ENCODE measurements at regions not wholly inside any gene's neighbourhood (a gene's known extent, or its start where the extent isn't known, plus 50 kb on each side); places are given as distances from the start of the nearest gene placed in this dataset.
A peak's percentile ranks its signal among the peaks of the same experiment; 100 is the strongest.
"Not testable (repeated sequence)": the region's sequence is repeated elsewhere in the genome, so short reads cannot be mapped to it uniquely, and the experiment has no call there.

DNA sequence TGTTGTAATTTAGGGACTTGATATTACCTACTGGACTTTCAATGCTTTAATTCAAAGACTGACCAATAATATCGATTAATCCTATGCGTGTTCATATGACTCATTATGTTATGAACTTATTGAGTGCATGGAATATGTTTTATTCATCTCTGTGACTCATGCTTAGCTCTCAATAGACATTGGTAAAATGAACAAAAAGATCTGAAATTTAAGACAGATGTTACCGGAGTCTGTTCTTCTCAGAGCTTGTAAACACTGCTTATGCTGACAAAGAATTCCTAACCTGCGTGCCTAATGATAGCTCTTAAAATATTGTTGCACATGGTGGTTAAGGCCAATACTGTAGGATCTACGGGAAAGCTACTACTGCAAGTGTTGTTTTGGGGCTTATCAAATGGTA, 131.5 kb upstream of the ACBD5 start:
- H3K9me3 ChIP-seq: no peaks in the 10 kb centered on the region
- 86 to 95% methylated on average over 5 of the region's 5 CpGs for WGBS, 2 donors
- no peak overlapping the region for H3K27ac ChIP-seq
- no peaks in the 10 kb centered on the region for H3K27me3 ChIP-seq
- TF ChIP-seq POLR2A (IDR thresholded peaks at IDR 0.05): no peak
- TF ChIP-seq EP300 (IDR thresholded peaks at IDR 0.05): no peak
- no peak for TF ChIP-seq POLR2AphosphoS5 (IDR thresholded peaks at IDR 0.05)
- TF ChIP-seq, protein P1, sequence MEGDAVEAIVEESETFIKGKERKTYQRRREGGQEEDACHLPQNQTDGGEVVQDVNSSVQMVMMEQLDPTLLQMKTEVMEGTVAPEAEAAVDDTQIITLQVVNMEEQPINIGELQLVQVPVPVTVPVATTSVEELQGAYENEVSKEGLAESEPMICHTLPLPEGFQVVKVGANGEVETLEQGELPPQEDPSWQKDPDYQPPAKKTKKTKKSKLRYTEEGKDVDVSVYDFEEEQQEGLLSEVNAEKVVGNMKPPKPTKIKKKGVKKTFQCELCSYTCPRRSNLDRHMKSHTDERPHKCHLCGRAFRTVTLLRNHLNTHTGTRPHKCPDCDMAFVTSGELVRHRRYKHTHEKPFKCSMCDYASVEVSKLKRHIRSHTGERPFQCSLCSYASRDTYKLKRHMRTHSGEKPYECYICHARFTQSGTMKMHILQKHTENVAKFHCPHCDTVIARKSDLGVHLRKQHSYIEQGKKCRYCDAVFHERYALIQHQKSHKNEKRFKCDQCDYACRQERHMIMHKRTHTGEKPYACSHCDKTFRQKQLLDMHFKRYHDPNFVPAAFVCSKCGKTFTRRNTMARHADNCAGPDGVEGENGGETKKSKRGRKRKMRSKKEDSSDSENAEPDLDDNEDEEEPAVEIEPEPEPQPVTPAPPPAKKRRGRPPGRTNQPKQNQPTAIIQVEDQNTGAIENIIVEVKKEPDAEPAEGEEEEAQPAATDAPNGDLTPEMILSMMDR (IDR thresholded peaks at IDR 0.05): no peak
- ATAC-seq (ENCODE audit: low FRiP score in 2 of 2) (no peak), DNase-seq (no peak)
- no peaks in the 10 kb centered on the region for H3K36me3 ChIP-seq
- H3K4me1 ChIP-seq: no peaks in the 10 kb centered on the region
- H3K4me3 ChIP-seq: no peak overlapping the region

DNA sequence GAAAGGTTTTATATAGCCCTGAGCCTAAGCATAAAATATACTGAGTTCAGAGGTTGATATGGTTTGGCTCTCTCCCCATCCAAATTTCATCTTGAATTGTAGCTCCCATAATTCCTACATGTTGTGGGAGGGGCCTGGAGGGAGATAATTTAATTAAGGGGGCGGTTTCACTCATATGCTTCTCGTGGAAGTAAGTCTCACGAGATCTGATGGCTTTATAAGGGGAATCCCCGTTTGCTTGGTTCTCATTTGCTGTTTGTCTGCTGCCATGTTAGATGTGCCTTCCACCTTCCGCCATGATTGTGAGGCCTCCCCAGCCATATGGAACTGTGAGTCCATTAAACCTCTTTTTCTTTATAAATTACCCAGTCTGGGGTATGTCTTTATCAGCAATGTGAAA, 130.8 kb upstream of the ACBD5 start:
- H3K27me3 ChIP-seq; H3K36me3 ChIP-seq; H3K4me3 ChIP-seq; H3K4me1 ChIP-seq; H3K27ac ChIP-seq; H3K9me3 ChIP-seq; DNase-seq; ATAC-seq (ENCODE audit: low FRiP score in 2 of 2): not testable (repeated sequence)
- 87 to 93% methylated on average over 5 of the region's 5 CpGs for WGBS, 2 donors

DNA sequence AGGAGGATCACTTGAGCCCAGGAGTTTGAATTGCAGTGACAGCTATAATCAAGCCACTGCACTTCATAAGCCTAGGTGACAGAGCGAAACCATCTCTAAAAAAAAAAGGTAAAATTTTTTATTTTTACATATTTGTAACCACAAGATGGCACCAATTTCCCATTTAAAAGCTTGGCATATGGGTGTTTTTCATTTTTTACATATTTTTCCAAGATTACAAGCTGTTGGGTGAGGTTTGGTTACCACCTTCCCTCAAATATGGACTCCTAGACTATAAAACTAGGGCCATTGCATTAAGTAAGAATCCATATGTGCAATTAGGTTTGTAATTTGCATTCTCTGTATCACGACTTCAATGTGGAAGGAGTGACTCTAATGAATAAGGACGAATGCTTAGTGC, 129.3 kb upstream of the ACBD5 start:
- no peak for ATAC-seq (ENCODE audit: low FRiP score in 2 of 2)
- Histone ChIP-seq H3K9me3 (no peaks in the 10 kb centered on the region), H3K27me3 (no peaks in the 10 kb centered on the region), H3K4me1 (no peaks in the 10 kb centered on the region), H3K4me3 (no peak overlapping the region), H3K36me3 (no peaks in the 10 kb centered on the region), H3K27ac (no peak overlapping the region)
- no peak for DNase-seq
- 74 to 87% methylated on average over 3 of the region's 3 CpGs for WGBS, 2 donors
- no peak for TF ChIP-seq POLR2A (IDR thresholded peaks at IDR 0.05)
- TF ChIP-seq, protein P1 (IDR thresholded peaks at IDR 0.05): no peak
- no peak for TF ChIP-seq POLR2AphosphoS5 (IDR thresholded peaks at IDR 0.05)
- no peak for TF ChIP-seq EP300 (IDR thresholded peaks at IDR 0.05)

DNA sequence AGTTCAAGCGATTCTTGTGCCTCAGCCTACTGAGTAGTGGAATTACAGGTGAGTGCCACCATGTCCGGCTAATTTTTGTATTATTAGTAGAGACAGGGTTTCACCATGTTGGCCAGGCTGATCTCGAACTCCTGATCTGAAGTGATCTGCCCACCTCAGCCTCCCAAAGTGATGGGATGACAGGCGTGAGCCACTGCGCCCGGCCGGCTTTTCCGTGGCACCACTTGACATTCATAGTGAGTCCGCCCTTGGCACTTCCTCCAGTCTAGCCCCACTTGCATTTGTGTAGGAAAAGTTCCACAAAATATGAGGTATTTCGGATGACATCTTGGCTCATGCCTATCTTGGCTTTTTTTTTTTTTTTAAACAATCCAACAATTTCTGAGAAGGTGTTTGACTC, 128.1 kb upstream of the ACBD5 start:
- H3K27me3 ChIP-seq: no peaks in the 10 kb centered on the region
- no peak for TF ChIP-seq POLR2A (IDR thresholded peaks at IDR 0.05)
- no peak overlapping the region for H3K27ac ChIP-seq
- H3K9me3 ChIP-seq: no peaks in the 10 kb centered on the region
- 89 to 94% methylated on average over 9 to 10 of the region's 10 CpGs for WGBS, 2 donors
- H3K4me3 ChIP-seq: no peak overlapping the region
- ATAC-seq (ENCODE audit: low FRiP score in 2 of 2) (no peak), DNase-seq (peak in 1 of 2 donors; percentile 56)
- no peaks in the 10 kb centered on the region for H3K36me3 ChIP-seq
- H3K4me1 ChIP-seq: no peaks in the 10 kb centered on the region

DNA sequence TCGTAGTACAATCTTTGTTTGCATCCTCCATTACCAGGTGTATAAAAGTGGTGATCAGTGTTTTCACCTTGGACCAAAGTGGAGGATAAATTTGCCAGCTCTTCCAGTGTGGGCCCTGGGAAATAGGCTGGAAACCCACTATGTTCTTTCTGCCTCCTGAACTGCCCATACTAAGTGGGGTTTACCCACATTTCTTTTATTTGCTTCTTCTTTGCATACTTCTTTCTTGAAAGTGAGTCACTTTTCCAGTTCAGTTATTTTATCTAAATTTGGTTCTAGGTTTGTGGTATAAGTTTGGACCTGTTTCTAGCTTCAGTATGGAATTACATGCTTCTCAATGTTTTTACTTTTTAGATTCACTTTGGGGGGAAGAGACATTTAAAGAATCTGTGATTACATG, 126.2 kb upstream of the ACBD5 start:
- no peak for DNase-seq

DNA sequence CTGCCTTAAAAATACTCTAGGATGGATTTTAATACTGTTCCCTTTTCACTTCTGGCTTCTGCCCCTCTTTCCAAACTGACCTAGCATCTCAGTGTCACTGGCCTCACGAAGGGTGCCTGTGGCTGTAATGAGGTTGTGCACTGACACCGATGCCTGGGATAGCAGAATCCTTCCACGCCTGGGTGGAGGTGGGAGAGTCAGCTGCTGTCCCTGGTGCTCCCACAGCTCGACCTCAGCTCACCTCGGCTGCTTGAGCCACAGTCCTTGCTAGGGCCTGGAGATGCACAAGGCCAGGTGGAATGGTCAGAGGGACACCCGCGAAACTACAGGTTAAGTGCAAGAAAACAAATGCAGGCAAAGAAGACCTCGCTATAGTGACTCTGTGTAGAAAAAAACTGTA, 123.4 kb upstream of the ACBD5 start:
- DNase-seq: peak in 1 of 2 donors; percentile 11
- H3K27ac ChIP-seq: no peak overlapping the region
- H3K9me3 ChIP-seq: no peaks in the 10 kb centered on the region
- H3K36me3 ChIP-seq: no peaks in the 10 kb centered on the region
- H3K4me1 ChIP-seq: no peaks in the 10 kb centered on the region
- TF ChIP-seq POLR2AphosphoS5 (IDR thresholded peaks at IDR 0.05) (no peak), POLR2A (IDR thresholded peaks at IDR 0.05) (no peak), EP300 (IDR thresholded peaks at IDR 0.05) (no peak)
- TF ChIP-seq, protein P1 (IDR thresholded peaks at IDR 0.05): no peak
- H3K27me3 ChIP-seq: no peaks in the 10 kb centered on the region
- no peak overlapping the region for H3K4me3 ChIP-seq
- WGBS, 2 donors: 70 to 80% methylated on average over 8 of the region's 8 CpGs
- ATAC-seq (ENCODE audit: low FRiP score in 2 of 2): no peak

More for the DNA sequence above, 126.2 kb upstream of the ACBD5 start:
- Histone ChIP-seq H3K9me3 (no peaks in the 10 kb centered on the region), H3K27ac (no peak overlapping the region), H3K4me3 (no peak overlapping the region), H3K27me3 (no peaks in the 10 kb centered on the region), H3K4me1 (no peaks in the 10 kb centered on the region), H3K36me3 (no peaks in the 10 kb centered on the region)
- TF ChIP-seq EP300 (IDR thresholded peaks at IDR 0.05) (no peak), POLR2AphosphoS5 (IDR thresholded peaks at IDR 0.05) (no peak), POLR2A (IDR thresholded peaks at IDR 0.05) (no peak)
- TF ChIP-seq, protein P1 (IDR thresholded peaks at IDR 0.05): no peak
- WGBS, 2 donors: 60 to 64% methylated on average over 1 of the region's 1 CpG
- no peak for ATAC-seq (ENCODE audit: low FRiP score in 2 of 2)
